A673 (cell line): ENCODE measurements at regions not wholly inside any gene's neighbourhood (a gene's known extent, or its start where the extent isn't known, plus 50 kb on each side); places are given as distances from the start of the nearest gene placed in this dataset.

Experiments used
- BruUV-seq: library from RNA; stranded (reverse); fragments of 400-500 nt; replicated peaks from 2 replicates; lab custom pipeline; 2021; lab: Mats Ljungman, UMichigan
- CTCF ChIA-PET: fragments of 300-600 bp; sonication (Branson Sonifier 250); formaldehyde crosslinking; loops from one replicate; lab custom pipeline; 2022; ENCODE audit warnings: antibody characterized with exemption; lab: Charles Lee
- POLR2A ChIA-PET: fragments of 300-600 bp; sonication (Branson Sonifier 250); formaldehyde crosslinking; loops from one replicate; lab custom pipeline; 2022; ENCODE audit warnings: antibody characterized with exemption; ENCODE audit not compliant: low non-redundant PET; lab: Charles Lee
- DNase-seq: peaks from one replicate; pipeline ENCODE4 v3.0.0-alpha.2; 2015; ENCODE audit warnings: low spot score
- H3K27ac ChIP-seq: fragments of 200-600 bp; sonication (generic); 2 replicates; pipeline ENCODE4 v1.5.1; 2016; ENCODE audit warnings: mixed run types, low read depth, mild to moderate bottlenecking, mixed read lengths, antibody characterized with exemption, low read length; ENCODE audit not compliant: poor library complexity, severe bottlenecking
- H3K27me3 ChIP-seq: fragments of 200-600 bp; sonication (generic); replicated peaks from 2 replicates; pipeline ENCODE4 v1.6.1; 2017; ENCODE audit warnings: mixed run types, low read depth, mild to moderate bottlenecking, mixed read lengths, antibody characterized with exemption, low read length; ENCODE audit not compliant: insufficient read depth, poor library complexity
- H3K36me3 ChIP-seq: fragments of 200-600 bp; sonication (generic); 2 replicates; pipeline ENCODE4 v1.6.1; 2016; ENCODE audit warnings: mixed run types, mild to moderate bottlenecking, mixed read lengths, antibody characterized with exemption, low read length; ENCODE audit not compliant: insufficient read depth, poor library complexity, severe bottlenecking
- H3K4me1 ChIP-seq: fragments of 200-600 bp; sonication (generic); 2 replicates; pipeline ENCODE4 v1.6.1; 2017; ENCODE audit warnings: mixed run types, mild to moderate bottlenecking, mixed read lengths, antibody characterized with exemption, low read length; ENCODE audit not compliant: insufficient read depth, poor library complexity, severe bottlenecking
- H3K4me3 ChIP-seq: fragments of 200-600 bp; sonication (generic); 2 replicates; pipeline ENCODE4 v1.5.1; 2016; ENCODE audit warnings: low read depth, mixed run types, mild to moderate bottlenecking, mixed read lengths, low read length; ENCODE audit not compliant: poor library complexity, severe bottlenecking
- H3K9me3 ChIP-seq: fragments of 200-600 bp; sonication (generic); 2 replicates; pipeline ENCODE4 v1.6.1; 2016; ENCODE audit warnings: mixed run types, low read depth, mild to moderate bottlenecking, mixed read lengths, antibody characterized with exemption, low read length; ENCODE audit not compliant: poor library complexity, severe bottlenecking
- CTCF ChIP-seq: fragments of 300-800, 200-600 bp; sonication (generic); conservative IDR thresholded peaks from 2 replicates; pipeline ENCODE4 v1.5.1; 2017; ENCODE audit warnings: low read depth, mild to moderate bottlenecking, antibody characterized with exemption, low read length, moderate library complexity, mixed read lengths
- EZH2 ChIP-seq: fragments of 200-600 bp; sonication (generic); IDR thresholded peaks from 2 replicates; pipeline ENCODE4 v1.6.1; 2017; ENCODE audit warnings: borderline replicate concordance, low read depth, mild to moderate bottlenecking, mixed read lengths, antibody characterized with exemption, low read length; ENCODE audit not compliant: poor library complexity, severe bottlenecking
- intact Hi-C: fragments of 100-400 bp; cut with micrococcal nuclease; formaldehyde crosslinking; loops from one replicate; pipeline ENCODE4 v1.10.0; 2022; ENCODE audit not compliant: unreplicated experiment

GRCh38 chr10:108363576-108363975, 1199.1 kb upstream of the SORCS1 start:
- Histone ChIP-seq H3K4me1 (no peaks in the 10 kb centered on the region), H3K4me3 (no peak overlapping the region), H3K27me3 (no peaks in the 10 kb centered on the region), H3K27ac (no peak overlapping the region), H3K36me3 (no peaks in the 10 kb centered on the region), H3K9me3 (no peaks in the 10 kb centered on the region)
- no peak for DNase-seq
- ChIA-PET POLR2A (no interaction called here), CTCF (interaction anchor here (0.6 kb wide), 1 partner anchor 1778 kb away, joined by 5 read pairs; no protein-coding TSS in a partner anchor)
- TF ChIP-seq EZH2 (no peak), CTCF (no peak)
- no TSS peak for BruUV-seq
- intact Hi-C loops, result no loop called here

GRCh38 chr10:108362961-108363360, 1198.5 kb upstream of the SORCS1 start:
- H3K4me3 ChIP-seq, result no peak overlapping the region
- H3K27ac ChIP-seq, result no peak overlapping the region
- no peaks in the 10 kb centered on the region for H3K27me3 ChIP-seq
- BruUV-seq, result no TSS peak
- DNase-seq, result no peak
- POLR2A ChIA-PET, result no interaction called here
- CTCF ChIA-PET, result no interaction called here
- intact Hi-C loops, result no loop called here
- H3K36me3 ChIP-seq, result no peaks in the 10 kb centered on the region
- no peaks in the 10 kb centered on the region for H3K4me1 ChIP-seq
- TF ChIP-seq CTCF (no peak), EZH2 (no peak)
- no peaks in the 10 kb centered on the region for H3K9me3 ChIP-seq

- Histone ChIP-seq H3K9me3 (no peaks in the 10 kb centered on the region), H3K4me3 (no peak overlapping the region), H3K27ac (no peak overlapping the region), H3K36me3 (no peaks in the 10 kb centered on the region), H3K27me3 (no peaks in the 10 kb centered on the region), H3K4me1 (no peaks in the 10 kb centered on the region)
- intact Hi-C loops, result no loop called here
- ChIA-PET POLR2A (no interaction called here), CTCF (no interaction called here)
- DNase-seq, result no peak
- BruUV-seq, result no TSS peak
- TF ChIP-seq EZH2, result no peak
- TF ChIP-seq CTCF, result no peak
Measured at GRCh38 chr10:108362296-108362695, 1197.8 kb upstream of the SORCS1 start.
